ENCODE measurements at regions not wholly inside any gene's neighbourhood (a gene's known extent, or its start where the extent isn't known, plus 50 kb on each side); places are given as distances from the start of the nearest gene placed in this dataset.

DNA sequence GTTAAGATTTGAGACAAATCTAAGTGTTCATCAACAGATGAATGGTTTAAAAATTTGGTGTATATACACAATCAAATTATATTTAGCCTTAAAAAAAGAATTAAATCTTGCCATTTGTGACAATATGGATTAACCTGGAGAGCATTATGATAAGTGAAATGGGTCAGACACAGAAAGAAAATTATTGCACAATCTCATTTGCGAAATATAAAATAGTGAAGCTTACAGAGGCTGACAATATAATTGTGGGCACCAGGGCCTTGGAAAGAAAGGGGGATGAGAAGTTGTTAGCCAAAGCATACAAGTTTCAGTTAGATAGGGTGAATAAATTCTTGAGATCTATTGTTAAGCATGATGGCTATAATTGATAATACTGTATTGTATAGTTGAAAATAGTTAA is 883.0 kb downstream of the TECRL start:
- Histone ChIP-seq H3K36me3 (ENCODE audit: control insufficient read depth, insufficient read depth, low read length) (no peaks in the 10 kb centered on the region), H3K4me3 (ENCODE audit: low read length) (no peak overlapping the region), H3K9ac (ENCODE audit: extremely low read depth, low read length, poor library complexity, severe bottlenecking) (no peak overlapping the region), H3K27me3 (ENCODE audit: control insufficient read depth, insufficient read depth, low read length, poor library complexity, severe bottlenecking) (no peaks in the 10 kb centered on the region), H3K9me3 (ENCODE audit: control insufficient read depth, low read length) (peaks cover 12% of the 10 kb centered on the region), H3K4me1 (ENCODE audit: control insufficient read depth, insufficient read depth, low read length) (no peaks in the 10 kb centered on the region), H3K27ac (ENCODE audit: low read depth, low read length) (no peak overlapping the region)
- Mint-ChIP-seq H3K4me3 (no peak overlapping the region), H3K27ac (no peak overlapping the region), H3K4me1 (no peaks in the 10 kb centered on the region), H3K27me3 (ENCODE audit: insufficient read depth) (no peaks in the 10 kb centered on the region), H3K9me3 (peaks cover 9% of the 10 kb centered on the region), H3K36me3 (ENCODE audit: low read depth) (peaks cover 4% of the 10 kb centered on the region)
- 91 to 100% methylated on average over 1 of the region's 1 CpG for WGBS, 2 experiments (ENCODE audit: insufficient coverage in 1 of 2, insufficient read length in 1 of 2)
- TF ChIP-seq, protein P1, sequence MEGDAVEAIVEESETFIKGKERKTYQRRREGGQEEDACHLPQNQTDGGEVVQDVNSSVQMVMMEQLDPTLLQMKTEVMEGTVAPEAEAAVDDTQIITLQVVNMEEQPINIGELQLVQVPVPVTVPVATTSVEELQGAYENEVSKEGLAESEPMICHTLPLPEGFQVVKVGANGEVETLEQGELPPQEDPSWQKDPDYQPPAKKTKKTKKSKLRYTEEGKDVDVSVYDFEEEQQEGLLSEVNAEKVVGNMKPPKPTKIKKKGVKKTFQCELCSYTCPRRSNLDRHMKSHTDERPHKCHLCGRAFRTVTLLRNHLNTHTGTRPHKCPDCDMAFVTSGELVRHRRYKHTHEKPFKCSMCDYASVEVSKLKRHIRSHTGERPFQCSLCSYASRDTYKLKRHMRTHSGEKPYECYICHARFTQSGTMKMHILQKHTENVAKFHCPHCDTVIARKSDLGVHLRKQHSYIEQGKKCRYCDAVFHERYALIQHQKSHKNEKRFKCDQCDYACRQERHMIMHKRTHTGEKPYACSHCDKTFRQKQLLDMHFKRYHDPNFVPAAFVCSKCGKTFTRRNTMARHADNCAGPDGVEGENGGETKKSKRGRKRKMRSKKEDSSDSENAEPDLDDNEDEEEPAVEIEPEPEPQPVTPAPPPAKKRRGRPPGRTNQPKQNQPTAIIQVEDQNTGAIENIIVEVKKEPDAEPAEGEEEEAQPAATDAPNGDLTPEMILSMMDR (conservative IDR thresholded peaks at IDR 0.05), result no peak
- no peak for DNase-seq

DNA sequence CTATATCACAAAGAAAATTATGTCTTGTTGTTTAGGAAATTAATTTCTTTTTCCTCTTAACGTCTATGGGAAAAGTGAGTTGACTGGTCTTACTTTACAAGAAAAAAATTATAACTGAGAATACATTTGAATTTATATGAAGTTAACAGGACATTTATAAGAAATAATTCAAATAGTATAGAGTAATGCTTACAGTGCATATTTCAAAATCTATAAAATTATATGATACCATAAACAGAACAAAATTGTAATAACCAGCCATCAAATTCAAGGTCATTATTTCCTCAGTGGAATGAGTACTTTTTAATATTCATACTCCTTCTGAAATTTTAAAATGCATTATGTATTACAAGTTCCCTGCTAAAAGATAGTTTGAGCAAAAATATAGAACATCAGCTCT is 884.5 kb downstream of the TECRL start:
- TF ChIP-seq, protein P1 (conservative IDR thresholded peaks at IDR 0.05), result no peak
- WGBS, 2 experiments (ENCODE audit: insufficient coverage in 1 of 2, insufficient read length in 1 of 2), result no CpG with 5 or more reads among the region's 1 CpG

DNA sequence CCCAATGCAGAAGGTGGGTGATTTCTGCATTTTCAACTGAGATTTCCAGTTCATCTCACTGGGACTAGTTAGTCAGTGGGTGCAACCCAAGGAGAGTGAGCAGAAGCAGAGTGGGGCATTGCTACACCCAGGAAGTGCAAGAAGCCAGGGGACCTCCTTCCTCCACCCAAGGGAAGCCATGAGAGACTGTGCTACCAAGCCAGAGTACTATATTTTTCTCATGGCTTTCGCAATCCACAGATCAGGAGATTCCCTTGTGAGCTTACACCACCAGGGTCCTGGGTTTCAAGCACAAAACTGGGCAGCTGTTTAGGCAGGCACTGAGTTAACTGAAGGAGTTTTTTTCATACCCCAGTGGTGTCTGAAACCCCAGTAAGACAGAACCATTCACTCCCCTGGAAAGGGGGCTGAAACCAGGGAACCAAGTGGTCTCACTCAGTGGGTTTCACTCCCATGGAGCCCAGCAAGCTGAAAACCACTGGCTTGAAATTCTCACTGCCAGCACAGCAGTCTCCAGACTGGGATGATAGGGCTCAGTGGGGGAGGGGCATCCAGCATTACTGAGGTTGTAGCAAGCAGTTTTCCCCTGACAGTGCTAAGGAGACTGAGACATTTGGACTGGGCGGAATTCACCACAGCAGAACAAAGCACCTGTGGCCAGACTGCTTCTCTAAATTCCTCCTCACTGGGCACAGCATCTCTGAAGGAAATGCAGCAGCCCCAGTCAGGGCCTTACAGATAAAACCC is 903.4 kb downstream of the TECRL start:
- H3K4me1 Mint-ChIP-seq, result peaks cover 2% of the 10 kb centered on the region
- Histone ChIP-seq H3K4me1 (ENCODE audit: control insufficient read depth, insufficient read depth, low read length) (no peaks in the 10 kb centered on the region), H3K9me3 (ENCODE audit: control insufficient read depth, low read length) (peaks cover 7% of the 10 kb centered on the region), H3K27me3 (ENCODE audit: control insufficient read depth, insufficient read depth, low read length, poor library complexity, severe bottlenecking) (no peaks in the 10 kb centered on the region), H3K36me3 (ENCODE audit: control insufficient read depth, insufficient read depth, low read length) (no peaks in the 10 kb centered on the region), H3K9ac (ENCODE audit: extremely low read depth, low read length, poor library complexity, severe bottlenecking) (no peak overlapping the region), H3K27ac (ENCODE audit: low read depth, low read length) (no peak overlapping the region), H3K4me3 (ENCODE audit: low read length) (peak overlapping the region; percentile 17)
- H3K27ac Mint-ChIP-seq, result no peak overlapping the region
- TF ChIP-seq, protein P1 (conservative IDR thresholded peaks at IDR 0.05), result no peak
- H3K4me3 Mint-ChIP-seq, result no peak overlapping the region
- H3K27me3 Mint-ChIP-seq (ENCODE audit: insufficient read depth), result no peaks in the 10 kb centered on the region
- peak; percentile 60 for DNase-seq
- 88 to 92% methylated on average over 1 to 2 of the region's 2 CpGs for WGBS, 2 experiments (ENCODE audit: insufficient coverage in 1 of 2, insufficient read length in 1 of 2)
- H3K36me3 Mint-ChIP-seq (ENCODE audit: low read depth), result peaks cover 1% of the 10 kb centered on the region
- H3K9me3 Mint-ChIP-seq, result peaks cover 27% of the 10 kb centered on the region

More for the DNA sequence above, 884.5 kb downstream of the TECRL start:
- H3K4me3 Mint-ChIP-seq, result no peak overlapping the region
- H3K27ac ChIP-seq (ENCODE audit: low read depth, low read length), result no peak overlapping the region
- H3K36me3 Mint-ChIP-seq (ENCODE audit: low read depth), result peaks cover 4% of the 10 kb centered on the region
- no peaks in the 10 kb centered on the region for H3K27me3 Mint-ChIP-seq (ENCODE audit: insufficient read depth)
- no peaks in the 10 kb centered on the region for H3K36me3 ChIP-seq (ENCODE audit: control insufficient read depth, insufficient read depth, low read length)
- no peaks in the 10 kb centered on the region for H3K27me3 ChIP-seq (ENCODE audit: control insufficient read depth, insufficient read depth, low read length, poor library complexity, severe bottlenecking)
- no peak for DNase-seq
- H3K9ac ChIP-seq (ENCODE audit: extremely low read depth, low read length, poor library complexity, severe bottlenecking), result no peak overlapping the region
- no peak overlapping the region for H3K4me3 ChIP-seq (ENCODE audit: low read length)
- H3K9me3 ChIP-seq (ENCODE audit: control insufficient read depth, low read length), result peaks cover 24% of the 10 kb centered on the region
- H3K27ac Mint-ChIP-seq, result no peak overlapping the region
- H3K4me1 Mint-ChIP-seq, result no peaks in the 10 kb centered on the region
- peaks cover 19% of the 10 kb centered on the region for H3K9me3 Mint-ChIP-seq
- no peaks in the 10 kb centered on the region for H3K4me1 ChIP-seq (ENCODE audit: control insufficient read depth, insufficient read depth, low read length)
